CD4-positive, alpha-beta T cell (primary cell): ENCODE measurements at regions not wholly inside any gene's neighbourhood (a gene's known extent, or its start where the extent isn't known, plus 50 kb on each side); places are given as distances from the start of the nearest gene placed in this dataset.

ENCODE experiments used
- ATAC-seq: fragments of 200-7000 bp; cut with Tn5 transposase; one replicate; pipeline ENCODE4 v1.10.0; 2022; ENCODE audit warnings: mild to moderate bottlenecking; ENCODE audit not compliant: poor library complexity
- CTCF ChIA-PET: fragments of 350-600 bp; sonication (Branson Sonifier 250); formaldehyde crosslinking; loops from one replicate; lab custom pipeline; 2021; ENCODE audit warnings: antibody characterized with exemption, inconsistent platforms; lab: Charles Lee
- POLR2A ChIA-PET: fragments of 350-600 bp; sonication (Branson Sonifier 250); formaldehyde crosslinking; loops from one replicate; lab custom pipeline; 2021; ENCODE audit warnings: antibody characterized with exemption, inconsistent platforms; lab: Charles Lee
- DNase-seq, 14 experiments: peaks; one replicate each; pipeline ENCODE4 v3.0.0-alpha.2; 2013 to 2020; ENCODE audit warnings: mixed read lengths in 2 of 14
- H3K27ac ChIP-seq, 2 donors: one replicate each; pipeline versions ENCODE4 v1.5.1 to v1.7.0; 2013; ENCODE audit warnings: low read length in 2 of 2, low read depth in 1 of 2, mild to moderate bottlenecking in 1 of 2
- H3K27me3 ChIP-seq, 2 experiments: 1 replicate in 1 of 2; 2 replicates in 1 of 2; pipeline versions ENCODE4 v1.6.1 to v1.7.0; 2013; ENCODE audit warnings: low read length in 2 of 2, control low read depth in 1 of 2, mild to moderate bottlenecking in 1 of 2, moderate library complexity in 1 of 2; ENCODE audit not compliant: insufficient read depth in 2 of 2, control insufficient read depth in 1 of 2
- H3K36me3 ChIP-seq: one replicate; pipeline ENCODE4 v1.6.1; 2013; ENCODE audit warnings: low read length, control low read depth; ENCODE audit not compliant: insufficient read depth
- H3K4me1 ChIP-seq: one replicate; pipeline ENCODE4 v1.6.1; 2013; ENCODE audit warnings: low read length, control low read depth; ENCODE audit not compliant: insufficient read depth
- H3K4me3 ChIP-seq: one replicate; pipeline ENCODE4 v1.5.1; 2013; ENCODE audit warnings: mild to moderate bottlenecking, low read length, moderate library complexity
- H3K9me3 ChIP-seq, 2 experiments: 1 replicate in 1 of 2; 2 replicates in 1 of 2; pipeline versions ENCODE4 v1.6.1 to v1.7.0; 2013; ENCODE audit warnings: low read length in 2 of 2, mild to moderate bottlenecking in 2 of 2, control low read depth in 1 of 2, moderate library complexity in 1 of 2; ENCODE audit not compliant: control insufficient read depth in 1 of 2, insufficient read depth in 1 of 2
- H3K27ac Mint-ChIP-seq: one replicate; pipeline ENCODE4 v1.8.0; 2020; ENCODE audit warnings: mixed read lengths
- H3K27me3 Mint-ChIP-seq: one replicate; pipeline ENCODE4 v1.8.0; 2021; ENCODE audit warnings: mixed read lengths
- H3K36me3 Mint-ChIP-seq: one replicate; pipeline ENCODE4 v1.8.0; 2021; ENCODE audit warnings: low read depth, mixed read lengths
- H3K4me1 Mint-ChIP-seq: one replicate; pipeline ENCODE4 v1.8.0; 2021; ENCODE audit warnings: low read depth, mixed read lengths
- H3K4me3 Mint-ChIP-seq: one replicate; pipeline ENCODE4 v1.8.0; 2020; ENCODE audit warnings: mild to moderate bottlenecking, mixed read lengths
- H3K9me3 Mint-ChIP-seq: one replicate; pipeline ENCODE4 v1.8.0; 2020; ENCODE audit warnings: mixed read lengths
- intact Hi-C, 2 experiments: fragments of 100-400 bp; cut with DNase I in 1 of 2; cut with micrococcal nuclease in 1 of 2; formaldehyde crosslinking; loops; one replicate each; pipeline versions ENCODE4 v1.15.1 to v1.9.0; 2023 to 2025; cut with DNase I, micrococcal nuclease
- TF ChIP-seq, protein P1 (sequence below): fragments of 200-600 bp; IDR thresholded peaks from one replicate; pipeline ENCODE4 v1.8.0; 2022; ENCODE audit warnings: antibody characterized with exemption, mild to moderate bottlenecking

- no peaks in the 10 kb centered on the region for H3K4me1 Mint-ChIP-seq
- H3K27me3 Mint-ChIP-seq, result peaks cover 5% of the 10 kb centered on the region
- ChIA-PET POLR2A (no interaction called here), CTCF (no interaction called here)
- DNase-seq, result no peak
- ATAC-seq, result no peak
- Histone ChIP-seq H3K4me1 (no peaks in the 10 kb centered on the region), H3K27ac (no peak overlapping the region), H3K9me3 (no peaks in the 10 kb centered on the region), H3K4me3 (no peak overlapping the region), H3K27me3 (no peaks in the 10 kb centered on the region), H3K36me3 (no peaks in the 10 kb centered on the region)
- H3K36me3 Mint-ChIP-seq, result no peaks in the 10 kb centered on the region
- no peaks in the 10 kb centered on the region for H3K9me3 Mint-ChIP-seq
- no peak overlapping the region for H3K27ac Mint-ChIP-seq
- no peak overlapping the region for H3K4me3 Mint-ChIP-seq
- intact Hi-C loops, result no loop called here
- TF ChIP-seq, protein P1, sequence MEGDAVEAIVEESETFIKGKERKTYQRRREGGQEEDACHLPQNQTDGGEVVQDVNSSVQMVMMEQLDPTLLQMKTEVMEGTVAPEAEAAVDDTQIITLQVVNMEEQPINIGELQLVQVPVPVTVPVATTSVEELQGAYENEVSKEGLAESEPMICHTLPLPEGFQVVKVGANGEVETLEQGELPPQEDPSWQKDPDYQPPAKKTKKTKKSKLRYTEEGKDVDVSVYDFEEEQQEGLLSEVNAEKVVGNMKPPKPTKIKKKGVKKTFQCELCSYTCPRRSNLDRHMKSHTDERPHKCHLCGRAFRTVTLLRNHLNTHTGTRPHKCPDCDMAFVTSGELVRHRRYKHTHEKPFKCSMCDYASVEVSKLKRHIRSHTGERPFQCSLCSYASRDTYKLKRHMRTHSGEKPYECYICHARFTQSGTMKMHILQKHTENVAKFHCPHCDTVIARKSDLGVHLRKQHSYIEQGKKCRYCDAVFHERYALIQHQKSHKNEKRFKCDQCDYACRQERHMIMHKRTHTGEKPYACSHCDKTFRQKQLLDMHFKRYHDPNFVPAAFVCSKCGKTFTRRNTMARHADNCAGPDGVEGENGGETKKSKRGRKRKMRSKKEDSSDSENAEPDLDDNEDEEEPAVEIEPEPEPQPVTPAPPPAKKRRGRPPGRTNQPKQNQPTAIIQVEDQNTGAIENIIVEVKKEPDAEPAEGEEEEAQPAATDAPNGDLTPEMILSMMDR, result no peak
These were observed 198.4 kb downstream of the ADAMTS15 start for GRCh38 chr11:130646881-130647280.

GRCh38 chr11:130647371-130647770 lies 198.9 kb downstream of the ADAMTS15 start:
- H3K27ac ChIP-seq, result no peak overlapping the region
- intact Hi-C loops, result no loop called here
- ATAC-seq, result no peak

GRCh38 chr11:130649801-130650200 lies 201.4 kb downstream of the ADAMTS15 start:
- POLR2A ChIA-PET, result no interaction called here
- H3K36me3 ChIP-seq, result no peaks in the 10 kb centered on the region
- no peaks in the 10 kb centered on the region for H3K4me1 ChIP-seq
- H3K9me3 ChIP-seq, result no peaks in the 10 kb centered on the region
- Mint-ChIP-seq H3K9me3 (no peaks in the 10 kb centered on the region), H3K4me1 (no peaks in the 10 kb centered on the region), H3K4me3 (no peak overlapping the region), H3K36me3 (no peaks in the 10 kb centered on the region), H3K27ac (no peak overlapping the region), H3K27me3 (peaks cover 20% of the 10 kb centered on the region)
- ATAC-seq (no peak), DNase-seq (no peak)
- CTCF ChIA-PET, result no interaction called here
- H3K27ac ChIP-seq, result no peak overlapping the region
- intact Hi-C loops, result no loop called here
- TF ChIP-seq, protein P1, result no peak
- no peak overlapping the region for H3K4me3 ChIP-seq
- H3K27me3 ChIP-seq, result no peaks in the 10 kb centered on the region

More at GRCh38 chr11:130647371-130647770, 198.9 kb downstream of the ADAMTS15 start:
- Histone ChIP-seq H3K4me1 (no peaks in the 10 kb centered on the region), H3K4me3 (no peak overlapping the region), H3K9me3 (no peaks in the 10 kb centered on the region), H3K27me3 (no peaks in the 10 kb centered on the region), H3K36me3 (no peaks in the 10 kb centered on the region)
- no peak overlapping the region for H3K27ac Mint-ChIP-seq
- H3K36me3 Mint-ChIP-seq, result no peaks in the 10 kb centered on the region
- ChIA-PET POLR2A (no interaction called here), CTCF (no interaction called here)
- H3K4me1 Mint-ChIP-seq, result no peaks in the 10 kb centered on the region
- H3K9me3 Mint-ChIP-seq, result no peaks in the 10 kb centered on the region
- TF ChIP-seq, protein P1, result no peak
- no peak overlapping the region for H3K4me3 Mint-ChIP-seq
- peaks cover 5% of the 10 kb centered on the region for H3K27me3 Mint-ChIP-seq
- DNase-seq, result no peak
